Fibroblast of the aortic adventitia (primary cell): ENCODE measurements at regions not wholly inside any gene's neighbourhood (a gene's known extent, or its start where the extent isn't known, plus 50 kb on each side); places are given as distances from the start of the nearest gene placed in this dataset.
A peak's percentile ranks its signal among the peaks of the same experiment; 100 is the strongest.

ENCODE experiments used
- DNase-seq: peaks from one replicate; pipeline ENCODE4 v3.0.0-alpha.2; 2010; ENCODE audit warnings: low read depth
- H3K4me3 ChIP-seq: 2 replicates; pipeline ENCODE4 v1.5.1; 2011; ENCODE audit warnings: low read depth, mild to moderate bottlenecking, control low read depth, low read length, moderate library complexity
- CTCF ChIP-seq: IDR thresholded peaks from 2 replicates; pipeline ENCODE4 v1.5.1; 2011; ENCODE audit warnings: mild to moderate bottlenecking, low read length, control low read depth, inconsistent platforms; ENCODE audit not compliant: insufficient read depth

- H3K4me3 ChIP-seq, result no peak overlapping the region
- TF ChIP-seq CTCF, result no peak
- DNase-seq, result no peak
Measured at GRCh38 chr18:67239826-67240225, 276.7 kb downstream of the DSEL start.

GRCh38 chr18:67232991-67233390 is 283.5 kb downstream of the DSEL start:
- no peak for TF ChIP-seq CTCF
- DNase-seq, result peak; percentile 25
- H3K4me3 ChIP-seq, result no peak overlapping the region

- peak; percentile 90 for DNase-seq
- no peak for TF ChIP-seq CTCF
- no peak overlapping the region for H3K4me3 ChIP-seq
Measured at GRCh38 chr18:67232406-67232805, 284.1 kb downstream of the DSEL start.

DNA sequence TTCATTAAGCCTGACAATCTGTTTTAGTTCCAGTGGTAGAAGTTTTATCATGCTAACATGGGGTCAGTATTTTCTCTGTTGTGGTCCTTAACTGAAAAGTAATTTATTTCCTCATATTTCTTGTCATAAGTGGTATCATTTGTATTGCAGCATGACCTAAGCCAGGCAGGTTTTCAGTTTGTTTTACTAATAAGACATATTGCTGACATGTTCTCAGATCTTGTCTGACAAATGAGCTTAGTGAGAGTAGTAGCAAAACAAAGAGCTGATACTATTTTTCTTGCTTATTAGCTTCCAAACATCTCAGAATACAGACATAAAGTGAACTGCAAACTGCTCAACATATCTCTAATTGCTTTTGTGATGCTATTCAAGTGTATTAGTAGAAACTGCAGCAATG is 293.6 kb downstream of the DSEL start:
- no peak for TF ChIP-seq CTCF
- H3K4me3 ChIP-seq, result no peak overlapping the region
- no peak for DNase-seq

- no peak overlapping the region for H3K4me3 ChIP-seq
- no peak for DNase-seq
- no peak for TF ChIP-seq CTCF
Measured at GRCh38 chr18:67219821-67220220, 296.7 kb downstream of the DSEL start.

DNA sequence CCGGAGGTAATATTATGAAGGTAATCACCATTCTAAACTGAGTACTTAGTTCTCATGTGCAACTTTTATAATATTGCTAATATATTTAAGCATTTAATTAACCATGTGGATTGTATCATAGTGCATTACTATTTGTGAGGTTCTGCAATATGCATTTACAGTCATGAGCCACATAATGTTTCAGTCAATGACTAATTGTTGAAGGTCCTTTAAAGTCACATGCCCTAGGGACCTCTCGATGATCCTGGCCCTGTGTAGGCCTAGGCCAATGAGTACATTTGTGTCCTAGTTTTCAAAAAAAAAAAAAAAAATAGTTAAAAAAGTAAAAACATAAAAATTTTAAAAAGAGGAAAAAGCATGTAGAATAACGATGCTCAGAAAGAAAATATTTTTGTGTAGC is 298.0 kb downstream of the DSEL start:
- no peak for DNase-seq
- H3K4me3 ChIP-seq, result no peak overlapping the region
- no peak for TF ChIP-seq CTCF

DNA sequence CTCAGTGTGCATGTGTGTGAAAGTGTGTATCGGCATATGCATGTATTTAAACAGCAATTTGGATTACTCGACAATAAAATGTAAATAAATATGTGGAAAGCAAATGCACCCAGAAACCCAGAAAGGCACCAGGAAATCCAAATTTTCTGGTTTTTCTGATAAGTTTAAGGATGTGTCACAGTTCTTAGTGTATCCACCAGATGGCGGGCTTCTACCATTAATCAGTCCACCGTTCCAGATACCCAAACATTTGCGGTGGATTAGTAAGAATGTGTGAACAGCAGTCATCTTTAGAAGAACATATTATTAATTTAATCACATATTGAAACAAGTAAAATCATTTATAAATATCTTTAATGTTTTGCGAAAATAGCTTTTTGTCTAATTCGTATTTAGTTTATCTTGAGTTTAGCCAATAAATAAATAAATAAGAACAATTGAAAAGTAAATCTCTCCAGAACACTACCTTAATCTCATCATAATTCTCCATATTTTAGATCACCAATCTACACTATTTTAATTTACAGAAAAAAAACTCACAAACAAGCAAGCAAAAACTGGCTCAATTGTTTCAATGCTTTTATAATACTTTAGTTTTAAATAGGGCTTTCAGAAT is 298.9 kb downstream of the DSEL start:
- no peak overlapping the region for H3K4me3 ChIP-seq
- peak; percentile 90 for DNase-seq
- TF ChIP-seq CTCF, result peak; percentile 62
